Activated CD8-positive, alpha-beta memory T cell treated with anti-CD3 and anti-CD28 coated beads, Interleukin-2, amount 10 ng/mL, durations not matched to agents 7 days and 5 days (primary cell): ENCODE measurements at regions not wholly inside any gene's neighbourhood (a gene's known extent, or its start where the extent isn't known, plus 50 kb on each side); places are given as distances from the start of the nearest gene placed in this dataset.

Experiments
- ATAC-seq: fragments of 150-1000 bp; cut with Tn5 transposase; one replicate; pipeline ENCODE4 v1.10.0; 2021; ENCODE audit warnings: moderate library complexity
- CTCF ChIA-PET: fragments of 350-600 bp; sonication (Branson Sonifier 250); formaldehyde crosslinking; loops from one replicate; lab custom pipeline; 2021; ENCODE audit warnings: antibody characterized with exemption; lab: Charles Lee
- DNase-seq: peaks from one replicate; pipeline ENCODE4 v3.0.0-alpha.2; 2020
- H3K27ac Mint-ChIP-seq: one replicate; pipeline ENCODE4 v1.8.0; 2021; ENCODE audit warnings: mild to moderate bottlenecking, mixed read lengths
- H3K27me3 Mint-ChIP-seq: one replicate; pipeline ENCODE4 v1.8.0; 2021; ENCODE audit warnings: mixed read lengths
- H3K36me3 Mint-ChIP-seq: one replicate; pipeline ENCODE4 v1.8.0; 2021; ENCODE audit warnings: mild to moderate bottlenecking, mixed read lengths
- H3K4me1 Mint-ChIP-seq: one replicate; pipeline ENCODE4 v1.8.0; 2021; ENCODE audit warnings: mixed read lengths
- H3K4me3 Mint-ChIP-seq: one replicate; pipeline ENCODE4 v1.8.0; 2021; ENCODE audit warnings: mild to moderate bottlenecking, moderate library complexity, mixed read lengths
- H3K9me3 Mint-ChIP-seq: one replicate; pipeline ENCODE4 v1.8.0; 2022; ENCODE audit warnings: low read depth, mixed read lengths

GRCh38 chr1:203926025-203926540, 64.7 kb downstream of the SNRPE start:
- H3K4me1 Mint-ChIP-seq = peaks cover 6% of the 10 kb centered on the region
- H3K27me3 Mint-ChIP-seq = peaks cover 10% of the 10 kb centered on the region
- H3K4me3 Mint-ChIP-seq = no peak overlapping the region
- CTCF ChIA-PET = no interaction called here
- ATAC-seq (no peak), DNase-seq (no peak)
- H3K27ac Mint-ChIP-seq = no peak overlapping the region
- H3K36me3 Mint-ChIP-seq = no peaks in the 10 kb centered on the region
- no peaks in the 10 kb centered on the region for H3K9me3 Mint-ChIP-seq

DNA sequence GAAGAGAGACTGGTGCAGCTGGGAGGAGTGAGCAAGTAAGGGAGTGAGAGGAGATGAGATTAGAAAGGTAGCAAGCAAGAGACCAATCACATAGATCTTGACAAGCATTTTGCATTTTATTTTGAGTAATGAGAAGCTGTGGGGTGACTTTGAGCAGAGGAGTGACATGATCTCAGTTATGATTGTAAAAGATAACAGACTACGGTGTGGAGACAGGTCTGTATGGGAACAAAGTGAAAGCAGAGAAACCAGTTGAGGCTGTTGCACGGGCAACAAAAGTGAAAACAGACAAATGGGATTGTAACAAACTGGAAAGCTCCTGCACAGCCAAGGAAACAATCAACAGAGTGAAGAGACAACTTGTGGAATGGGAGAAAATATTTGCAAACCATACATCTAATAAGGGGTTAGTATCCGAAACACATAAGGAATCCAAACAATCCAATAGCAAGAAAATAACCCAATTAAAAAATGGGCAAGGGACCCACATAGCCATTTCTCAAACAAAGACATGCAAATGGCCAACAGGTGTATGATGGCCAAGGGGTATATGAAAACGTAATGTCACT, 68.4 kb downstream of the SNRPE start:
- peaks cover 15% of the 10 kb centered on the region for H3K27me3 Mint-ChIP-seq
- no peak overlapping the region for H3K27ac Mint-ChIP-seq
- no peaks in the 10 kb centered on the region for H3K9me3 Mint-ChIP-seq
- CTCF ChIA-PET = no interaction called here
- H3K4me3 Mint-ChIP-seq = no peak overlapping the region
- no peak for ATAC-seq
- peaks cover 13% of the 10 kb centered on the region for H3K4me1 Mint-ChIP-seq
- DNase-seq = no peak
- no peaks in the 10 kb centered on the region for H3K36me3 Mint-ChIP-seq

- Mint-ChIP-seq H3K36me3 (no peaks in the 10 kb centered on the region), H3K4me3 (no peak overlapping the region), H3K9me3 (no peaks in the 10 kb centered on the region), H3K4me1 (peaks cover 13% of the 10 kb centered on the region), H3K27ac (no peak overlapping the region), H3K27me3 (peaks cover 19% of the 10 kb centered on the region)
- CTCF ChIA-PET = interaction anchor here (0.7 kb wide), 1 partner anchor 57 kb away, joined by 3 read pairs; no protein-coding TSS in a partner anchor
- no peak for DNase-seq
- no peak for ATAC-seq
Measured at GRCh38 chr1:203930342-203930741, 68.9 kb downstream of the SNRPE start.

DNA sequence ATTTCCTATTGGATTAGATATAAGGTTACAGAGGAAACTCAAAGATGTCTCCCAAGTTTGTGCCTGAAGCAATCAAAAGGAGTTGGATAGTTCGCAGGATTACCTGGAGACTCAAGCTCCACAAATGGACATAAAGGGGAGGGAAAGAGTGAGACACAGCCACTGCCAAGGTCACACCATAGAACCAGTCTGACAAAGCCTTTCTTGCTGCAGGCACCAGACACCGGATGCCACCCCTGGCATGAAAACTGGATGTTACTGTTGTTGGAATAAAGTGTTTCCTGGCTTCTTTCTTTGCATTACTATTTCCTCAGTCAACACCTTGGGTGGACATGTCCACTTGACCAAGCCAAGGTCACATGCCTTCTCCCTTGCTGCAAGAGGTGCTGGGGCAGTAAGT, 70.6 kb downstream of the SNRPE start:
- CTCF ChIA-PET = no interaction called here
- H3K4me3 Mint-ChIP-seq = no peak overlapping the region
- H3K9me3 Mint-ChIP-seq = no peaks in the 10 kb centered on the region
- peaks cover 13% of the 10 kb centered on the region for H3K4me1 Mint-ChIP-seq
- H3K27me3 Mint-ChIP-seq = peaks cover 22% of the 10 kb centered on the region
- DNase-seq (no peak), ATAC-seq (no peak)
- H3K27ac Mint-ChIP-seq = no peak overlapping the region
- H3K36me3 Mint-ChIP-seq = no peaks in the 10 kb centered on the region

GRCh38 chr1:203932556-203932955, 71.2 kb downstream of the SNRPE start:
- no peak overlapping the region for H3K27ac Mint-ChIP-seq
- CTCF ChIA-PET = no interaction called here

GRCh38 chr1:203934027-203934426, 72.6 kb downstream of the SNRPE start:
- CTCF ChIA-PET = interaction anchor here (1.2 kb wide), 1 partner anchor 35 kb away, joined by 3 read pairs; no protein-coding TSS in a partner anchor
- H3K27me3 Mint-ChIP-seq = peaks cover 23% of the 10 kb centered on the region
- ATAC-seq = no peak
- peaks cover 13% of the 10 kb centered on the region for H3K4me1 Mint-ChIP-seq
- H3K9me3 Mint-ChIP-seq = no peaks in the 10 kb centered on the region
- DNase-seq = no peak
- H3K4me3 Mint-ChIP-seq = no peak overlapping the region
- H3K27ac Mint-ChIP-seq = no peak overlapping the region
- no peaks in the 10 kb centered on the region for H3K36me3 Mint-ChIP-seq

More at GRCh38 chr1:203932556-203932955, 71.2 kb downstream of the SNRPE start:
- H3K9me3 Mint-ChIP-seq = no peaks in the 10 kb centered on the region
- no peaks in the 10 kb centered on the region for H3K36me3 Mint-ChIP-seq
- DNase-seq (no peak), ATAC-seq (no peak)
- H3K4me1 Mint-ChIP-seq = peaks cover 13% of the 10 kb centered on the region
- H3K27me3 Mint-ChIP-seq = peaks cover 22% of the 10 kb centered on the region
- no peak overlapping the region for H3K4me3 Mint-ChIP-seq

- Mint-ChIP-seq H3K27ac (no peak overlapping the region), H3K36me3 (no peaks in the 10 kb centered on the region), H3K4me3 (no peak overlapping the region), H3K9me3 (no peaks in the 10 kb centered on the region), H3K4me1 (peaks cover 11% of the 10 kb centered on the region), H3K27me3 (peaks cover 21% of the 10 kb centered on the region)
- ATAC-seq = no peak
- CTCF ChIA-PET = no interaction called here
- DNase-seq = no peak
Measured at GRCh38 chr1:203934651-203935050, 73.3 kb downstream of the SNRPE start.

DNA sequence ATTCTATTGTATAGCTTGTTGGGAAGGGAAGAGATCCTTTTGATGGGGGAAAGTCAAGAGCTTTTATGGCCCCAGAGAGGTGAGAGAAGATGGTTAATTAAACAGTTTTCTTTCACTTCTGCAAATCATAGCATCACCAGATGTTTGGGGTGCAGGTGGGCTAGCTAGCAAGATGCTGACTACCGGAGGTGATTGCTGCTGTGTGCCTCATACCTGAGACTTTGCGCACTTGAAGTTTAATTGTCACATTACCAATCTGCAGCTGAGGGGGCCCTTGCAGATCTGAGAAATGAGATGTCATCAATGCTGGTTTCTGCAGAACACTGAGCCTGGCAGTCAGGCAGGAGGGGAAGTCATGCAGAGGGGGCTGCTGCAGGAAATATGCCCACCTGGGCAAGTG, 73.9 kb downstream of the SNRPE start:
- Mint-ChIP-seq H3K4me1 (peaks cover 9% of the 10 kb centered on the region), H3K4me3 (no peak overlapping the region), H3K27me3 (peaks cover 18% of the 10 kb centered on the region), H3K27ac (no peak overlapping the region), H3K36me3 (no peaks in the 10 kb centered on the region), H3K9me3 (no peaks in the 10 kb centered on the region)
- CTCF ChIA-PET = no interaction called here
- ATAC-seq (no peak), DNase-seq (no peak)

DNA sequence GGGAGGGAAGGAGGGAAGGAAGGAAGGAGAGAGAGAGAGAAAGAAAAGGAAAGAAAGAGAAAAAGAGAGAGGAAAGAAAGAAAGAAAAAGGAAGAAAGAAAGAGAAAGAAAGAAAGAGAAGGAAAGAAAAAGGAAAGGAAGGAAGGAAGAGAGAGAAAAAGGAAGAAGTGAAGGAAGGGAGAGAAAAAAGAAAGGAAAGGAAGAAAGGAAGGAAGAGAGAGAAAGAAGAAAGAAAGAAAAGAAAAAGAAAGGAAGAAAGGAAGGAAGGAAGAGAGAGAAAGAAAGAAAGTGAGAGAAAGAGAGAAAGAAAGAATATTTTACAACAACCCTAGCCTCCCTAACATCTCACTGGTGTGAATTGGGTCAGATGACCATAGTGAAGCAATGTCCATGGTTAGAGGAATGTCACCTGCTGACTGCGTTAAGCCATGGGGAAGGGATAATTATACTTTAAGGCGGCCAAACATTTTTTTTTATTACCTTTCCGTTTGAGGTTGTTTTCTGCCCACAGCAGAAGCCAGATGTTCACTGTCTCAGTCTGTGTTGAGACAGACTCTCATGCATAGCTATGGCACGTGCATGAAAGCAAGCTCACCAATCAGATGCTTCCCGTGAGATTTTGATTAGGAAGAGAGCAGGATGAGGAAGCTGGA, 76.4 kb downstream of the SNRPE start:
- Mint-ChIP-seq H3K4me1 (no peaks in the 10 kb centered on the region), H3K27me3 (peaks cover 31% of the 10 kb centered on the region), H3K36me3 (no peaks in the 10 kb centered on the region), H3K27ac (no peak overlapping the region), H3K9me3 (no peaks in the 10 kb centered on the region), H3K4me3 (no peak overlapping the region)
- CTCF ChIA-PET = no interaction called here
- DNase-seq (no peak), ATAC-seq (no peak)

- H3K27me3 Mint-ChIP-seq = peaks cover 22% of the 10 kb centered on the region
- no peak overlapping the region for H3K27ac Mint-ChIP-seq
- CTCF ChIA-PET = interaction anchor here (1.2 kb wide), 1 partner anchor 11 kb away, joined by 3 read pairs; no protein-coding TSS in a partner anchor
- H3K36me3 Mint-ChIP-seq = no peaks in the 10 kb centered on the region
- no peak overlapping the region for H3K4me3 Mint-ChIP-seq
- DNase-seq = no peak
- ATAC-seq = no peak
- H3K9me3 Mint-ChIP-seq = no peaks in the 10 kb centered on the region
- no peaks in the 10 kb centered on the region for H3K4me1 Mint-ChIP-seq
Measured at GRCh38 chr1:203944651-203945404, 83.4 kb downstream of the SNRPE start.

GRCh38 chr1:203954293-203954692, 92.9 kb downstream of the SNRPE start:
- DNase-seq (no peak), ATAC-seq (no peak)
- no peak overlapping the region for H3K4me3 Mint-ChIP-seq
- CTCF ChIA-PET = no interaction called here
- H3K9me3 Mint-ChIP-seq = peaks cover 8% of the 10 kb centered on the region
- no peak overlapping the region for H3K27ac Mint-ChIP-seq
- peaks cover 2% of the 10 kb centered on the region for H3K36me3 Mint-ChIP-seq
- H3K27me3 Mint-ChIP-seq = peaks cover 26% of the 10 kb centered on the region
- H3K4me1 Mint-ChIP-seq = no peaks in the 10 kb centered on the region

- Mint-ChIP-seq H3K27me3 (peaks cover 27% of the 10 kb centered on the region), H3K36me3 (peaks cover 2% of the 10 kb centered on the region), H3K4me3 (no peak overlapping the region), H3K27ac (no peak overlapping the region), H3K9me3 (peaks cover 8% of the 10 kb centered on the region), H3K4me1 (no peaks in the 10 kb centered on the region)
- no peak for DNase-seq
- ATAC-seq = no peak
- CTCF ChIA-PET = no interaction called here
Measured at GRCh38 chr1:203954788-203955552, 93.6 kb downstream of the SNRPE start.

DNA sequence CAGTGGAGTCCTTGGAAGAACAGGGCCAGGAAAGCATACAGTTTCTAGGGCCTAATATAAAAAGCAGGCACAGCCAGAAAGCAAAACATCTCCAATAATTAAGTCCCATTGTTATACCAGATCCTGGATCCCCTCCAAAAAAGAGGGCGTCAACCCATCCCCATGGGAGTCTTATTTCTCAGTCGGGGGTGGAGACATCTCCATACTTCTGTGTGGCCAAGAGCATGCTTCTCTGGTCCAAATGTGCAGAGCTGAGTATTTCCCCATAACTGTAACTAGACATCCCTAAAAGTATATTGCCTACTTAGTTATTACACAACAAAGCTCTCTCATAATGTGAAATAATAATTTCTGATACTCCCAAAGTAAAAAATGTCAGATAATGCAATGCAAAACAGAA, 104.2 kb upstream of the SOX13 start:
- CTCF ChIA-PET = no interaction called here
- ATAC-seq (no peak), DNase-seq (no peak)
- no peak overlapping the region for H3K27ac Mint-ChIP-seq
- H3K4me3 Mint-ChIP-seq = no peak overlapping the region
- H3K36me3 Mint-ChIP-seq = no peaks in the 10 kb centered on the region
- H3K9me3 Mint-ChIP-seq = peaks cover 3% of the 10 kb centered on the region
- no peaks in the 10 kb centered on the region for H3K27me3 Mint-ChIP-seq
- H3K4me1 Mint-ChIP-seq = no peaks in the 10 kb centered on the region
